ENCODE measurements at regions not wholly inside any gene's neighbourhood (a gene's known extent, or its start where the extent isn't known, plus 50 kb on each side); places are given as distances from the start of the nearest gene placed in this dataset.

GRCh38 chr1:238296371-238296770 is 405.6 kb upstream of the ZP4 start:
- Histone ChIP-seq H3K9ac (ENCODE audit: low read depth in 1 of 2, low read length in 2 of 2) (no peak overlapping the region), H3K4me1 (ENCODE audit: control insufficient read depth in 4 of 4, insufficient read depth in 4 of 4, low read length in 3 of 4) (no peaks in the 10 kb centered on the region), H3K27ac (ENCODE audit: low read depth in 1 of 2, low read length in 2 of 2) (no peak overlapping the region), H3K27me3 (ENCODE audit: control insufficient read depth in 4 of 4, insufficient read depth in 4 of 4, low read length in 3 of 4) (no peaks in the 10 kb centered on the region), H3K36me3 (ENCODE audit: control insufficient read depth in 4 of 4, insufficient read depth in 3 of 4, low read depth in 1 of 4, low read length in 3 of 4) (no peaks in the 10 kb centered on the region), H3K9me3 (ENCODE audit: control insufficient read depth in 4 of 4, low read length in 3 of 4) (peaks cover 0 to 4% (median 0%) of the 10 kb centered on the region in 4 donors), H3K4me3 (ENCODE audit: low read depth in 1 of 3, low read length in 3 of 3) (no peak overlapping the region)
- WGBS = 86% methylated on average over 7 of the region's 7 CpGs
- no peak for TF ChIP-seq FOXA1 (IDR thresholded peaks at IDR 0.05)
- no peak for DNase-seq (ENCODE audit: low spot score)

GRCh38 chr1:238293075-238293474 is 402.4 kb upstream of the ZP4 start:
- H3K27ac ChIP-seq (ENCODE audit: low read depth in 1 of 2, low read length in 2 of 2) = no peak overlapping the region
- no peak for DNase-seq (ENCODE audit: low spot score)
- no peak overlapping the region for H3K9ac ChIP-seq (ENCODE audit: low read depth in 1 of 2, low read length in 2 of 2)
- H3K27me3 ChIP-seq (ENCODE audit: control insufficient read depth in 4 of 4, insufficient read depth in 4 of 4, low read length in 3 of 4) = no peaks in the 10 kb centered on the region
- TF ChIP-seq FOXA1 (IDR thresholded peaks at IDR 0.05) = no peak
- no peak for TF ChIP-seq HNF4A (conservative IDR thresholded peaks at IDR 0.05)
- TF ChIP-seq JUND (IDR thresholded peaks at IDR 0.05) = no peak
- no peak for TF ChIP-seq REST (IDR thresholded peaks at IDR 0.05)
- H3K4me3 ChIP-seq (ENCODE audit: low read depth in 1 of 3, low read length in 3 of 3) = no peak overlapping the region
- 91% methylated on average over 3 of the region's 3 CpGs for WGBS
- no peaks in the 10 kb centered on the region for H3K36me3 ChIP-seq (ENCODE audit: control insufficient read depth in 4 of 4, insufficient read depth in 3 of 4, low read depth in 1 of 4, low read length in 3 of 4)
- peaks cover 0 to 4% (median 0%) of the 10 kb centered on the region in 4 donors for H3K9me3 ChIP-seq (ENCODE audit: control insufficient read depth in 4 of 4, low read length in 3 of 4)
- no peaks in the 10 kb centered on the region for H3K4me1 ChIP-seq (ENCODE audit: control insufficient read depth in 4 of 4, insufficient read depth in 4 of 4, low read length in 3 of 4)

- TF ChIP-seq FOXA1 (IDR thresholded peaks at IDR 0.05) (no peak), GABPA (IDR thresholded peaks at IDR 0.05 in 1 of 2, conservative IDR thresholded peaks at IDR 0.05 in 1 of 2) (no peak), MAX (IDR thresholded peaks at IDR 0.05) (no peak), REST (IDR thresholded peaks at IDR 0.05) (no peak), RAD21 (IDR thresholded peaks at IDR 0.05) (no peak), HNF4G (IDR thresholded peaks at IDR 0.05) (no peak), HNF4A (conservative IDR thresholded peaks at IDR 0.05) (no peak), NR2F2 (IDR thresholded peaks at IDR 0.05) (no peak), EGR1 (IDR thresholded peaks at IDR 0.05; ENCODE audit: low read depth in 2 of 2) (no peak), ATF3 (IDR thresholded peaks at IDR 0.05) (no peak), YY1 (IDR thresholded peaks at IDR 0.05) (no peak), SP1 (IDR thresholded peaks at IDR 0.05) (no peak), CTCF (IDR thresholded peaks at IDR 0.05; ENCODE audit: low read depth, low read length, missing input control) (no peak)
- no peak for DNase-seq (ENCODE audit: low spot score)
- WGBS = 76% methylated on average over 1 of the region's 1 CpG
Measured at GRCh38 chr1:238281418-238281817, 390.7 kb upstream of the ZP4 start.

More at GRCh38 chr1:238281418-238281817, 390.7 kb upstream of the ZP4 start:
- Histone ChIP-seq H3K9ac (ENCODE audit: low read depth in 1 of 2, low read length in 2 of 2) (no peak overlapping the region), H3K36me3 (ENCODE audit: control insufficient read depth in 4 of 4, insufficient read depth in 3 of 4, low read depth in 1 of 4, low read length in 3 of 4) (no peaks in the 10 kb centered on the region), H3K27me3 (ENCODE audit: control insufficient read depth in 4 of 4, insufficient read depth in 4 of 4, low read length in 3 of 4) (no peaks in the 10 kb centered on the region), H3K4me3 (ENCODE audit: low read depth in 1 of 3, low read length in 3 of 3) (no peak overlapping the region), H3K4me1 (ENCODE audit: control insufficient read depth in 4 of 4, insufficient read depth in 4 of 4, low read length in 3 of 4) (no peaks in the 10 kb centered on the region), H3K27ac (ENCODE audit: low read depth in 1 of 2, low read length in 2 of 2) (no peak overlapping the region), H3K9me3 (ENCODE audit: control insufficient read depth in 4 of 4, low read length in 3 of 4) (peaks cover 0 to 3% (median under 1%) of the 10 kb centered on the region in 4 donors)
